Fibroblast of upper back skin (primary cell): ENCODE measurements at regions not wholly inside any gene's neighbourhood (a gene's known extent, or its start where the extent isn't known, plus 50 kb on each side); places are given as distances from the start of the nearest gene placed in this dataset.

Experiments used
- DNase-seq: peaks from one replicate; pipeline ENCODE4 v3.0.0-alpha.2; 2013

- no peak for DNase-seq
Measured at GRCh38 chr9:13744261-13744901, 464.9 kb upstream of the MPDZ start.

- no peak for DNase-seq
Measured at GRCh38 chr9:13737885-13738284, 458.4 kb upstream of the MPDZ start.

- DNase-seq = no peak
Measured at GRCh38 chr9:13735181-13735580, 455.7 kb upstream of the MPDZ start.

- DNase-seq = no peak
Measured at GRCh38 chr9:13734601-13735000, 455.1 kb upstream of the MPDZ start.

- no peak for DNase-seq
Measured at GRCh38 chr9:13732290-13732689, 452.8 kb upstream of the MPDZ start.

GRCh38 chr9:13731637-13732036 is 452.1 kb upstream of the MPDZ start:
- DNase-seq = no peak

GRCh38 chr9:13729955-13730354 is 450.5 kb upstream of the MPDZ start:
- DNase-seq = no peak

- DNase-seq = no peak
Measured at GRCh38 chr9:13728917-13729811, 449.7 kb upstream of the MPDZ start.

- DNase-seq = no peak
Measured at GRCh38 chr9:13728131-13728530, 448.6 kb upstream of the MPDZ start.

GRCh38 chr9:13726746-13727145 is 447.3 kb upstream of the MPDZ start:
- no peak for DNase-seq

GRCh38 chr9:13725516-13725915 is 446.0 kb upstream of the MPDZ start:
- DNase-seq = no peak

GRCh38 chr9:13721481-13722235 is 442.2 kb upstream of the MPDZ start:
- peak; percentile 92 for DNase-seq

- peak; percentile 89 for DNase-seq
Measured at GRCh38 chr9:13719981-13720676, 440.6 kb upstream of the MPDZ start.

GRCh38 chr9:13719446-13719845 is 440.0 kb upstream of the MPDZ start:
- peak; percentile 40 for DNase-seq

- DNase-seq = peak; percentile 70
Measured at GRCh38 chr9:13718539-13718938, 439.0 kb upstream of the MPDZ start.

- peak; percentile 84 for DNase-seq
Measured at GRCh38 chr9:13718086-13718485, 438.6 kb upstream of the MPDZ start.

GRCh38 chr9:13717322-13718054 is 438.0 kb upstream of the MPDZ start:
- DNase-seq = peak; percentile 66

GRCh38 chr9:13716601-13717321 is 437.3 kb upstream of the MPDZ start:
- no peak for DNase-seq

- DNase-seq = no peak
Measured at GRCh38 chr9:13716090-13716489, 436.6 kb upstream of the MPDZ start.

GRCh38 chr9:13715430-13715829 is 435.9 kb upstream of the MPDZ start:
- DNase-seq = no peak
